LHCN-M2 (cell line): ENCODE measurements at regions not wholly inside any gene's neighbourhood (a gene's known extent, or its start where the extent isn't known, plus 50 kb on each side); places are given as distances from the start of the nearest gene placed in this dataset.
"Not testable (repeated sequence)": the region's sequence is repeated elsewhere in the genome, so short reads cannot be mapped to it uniquely, and the experiment has no call there.

Experiments used
- DNase-seq: peaks from one replicate; pipeline ENCODE4 v3.0.0-alpha.2; 2012; ENCODE audit warnings: low read depth

DNA sequence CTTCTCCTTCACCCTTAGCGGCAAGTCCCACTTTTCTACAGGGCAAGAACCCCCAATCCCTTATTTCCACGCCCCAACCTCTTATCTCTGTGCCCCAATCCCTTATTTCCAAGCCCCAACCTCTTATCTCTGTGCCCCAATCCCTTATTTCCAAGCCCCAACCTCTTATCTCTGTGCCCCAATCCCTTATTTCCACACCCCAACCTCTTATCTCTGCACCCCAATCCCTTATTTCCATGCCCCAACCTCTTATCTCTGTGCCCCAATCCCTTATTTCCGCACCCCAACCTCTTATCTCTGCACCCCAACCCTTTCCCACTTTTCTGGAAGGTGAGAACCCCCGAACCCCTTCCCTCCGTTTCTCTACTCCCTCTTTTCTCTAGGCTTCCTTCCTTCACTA lies 116.1 kb upstream of the GJE1 start:
- not testable (repeated sequence) for DNase-seq

DNA sequence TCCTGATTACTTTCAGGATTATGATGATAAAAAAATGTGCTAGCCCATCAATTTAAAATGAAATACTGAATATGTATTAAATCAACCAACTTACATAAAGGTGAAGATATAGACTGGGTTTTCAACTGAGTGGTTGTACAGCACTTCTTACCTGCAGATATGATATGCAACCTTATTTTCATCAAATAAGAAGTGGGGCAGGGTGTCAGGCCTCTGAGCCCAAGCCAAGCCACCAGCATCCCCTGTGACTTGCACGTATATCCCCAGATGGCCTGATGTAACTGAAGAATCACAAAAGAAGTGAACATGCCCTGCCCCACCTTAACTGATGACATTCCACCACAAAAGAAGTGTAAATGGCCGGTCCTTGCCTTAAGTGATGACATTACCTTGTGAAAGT lies 117.3 kb upstream of the GJE1 start:
- DNase-seq, result not testable (repeated sequence)

DNA sequence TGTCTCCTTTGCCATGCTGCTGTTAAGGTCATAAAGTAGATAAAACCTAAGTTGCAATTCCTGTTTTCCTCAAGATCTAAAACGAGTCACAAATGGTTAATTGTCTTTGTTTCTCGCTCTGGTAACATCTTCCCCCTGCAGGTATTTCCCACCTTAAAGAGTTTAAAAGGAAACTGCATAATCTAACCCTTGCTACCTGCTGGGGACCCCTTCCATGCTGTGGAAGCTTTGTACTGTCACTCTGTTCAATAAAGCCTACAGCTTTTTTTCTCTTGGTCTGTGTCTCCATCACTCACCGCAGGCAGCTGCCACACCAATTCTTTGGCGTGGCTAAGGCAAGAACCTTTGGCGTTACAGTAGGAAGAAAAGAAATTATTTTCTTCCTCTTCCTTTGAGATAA lies 117.7 kb upstream of the GJE1 start:
- DNase-seq, result peak; percentile 51

DNA sequence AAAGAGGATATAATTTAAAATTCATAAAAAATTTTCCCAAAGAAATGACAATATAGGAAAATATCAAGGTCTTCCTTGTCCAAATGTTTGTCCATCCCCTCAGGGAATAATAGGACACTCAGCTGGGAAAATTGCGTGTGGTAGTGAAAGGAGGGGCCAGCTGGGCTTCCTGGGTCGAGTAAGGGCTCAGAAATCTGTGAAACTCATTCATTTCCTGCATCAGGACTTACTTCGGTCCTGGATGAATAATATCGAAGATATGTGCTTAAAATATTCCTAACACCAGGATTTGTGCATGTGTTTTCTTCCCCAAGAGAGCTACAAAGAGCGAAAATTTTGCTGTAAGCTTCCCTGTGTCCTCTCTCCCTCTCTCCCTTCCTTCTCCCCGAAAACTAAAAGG lies 118.2 kb upstream of the GJE1 start:
- DNase-seq, result peak; percentile 97

DNA sequence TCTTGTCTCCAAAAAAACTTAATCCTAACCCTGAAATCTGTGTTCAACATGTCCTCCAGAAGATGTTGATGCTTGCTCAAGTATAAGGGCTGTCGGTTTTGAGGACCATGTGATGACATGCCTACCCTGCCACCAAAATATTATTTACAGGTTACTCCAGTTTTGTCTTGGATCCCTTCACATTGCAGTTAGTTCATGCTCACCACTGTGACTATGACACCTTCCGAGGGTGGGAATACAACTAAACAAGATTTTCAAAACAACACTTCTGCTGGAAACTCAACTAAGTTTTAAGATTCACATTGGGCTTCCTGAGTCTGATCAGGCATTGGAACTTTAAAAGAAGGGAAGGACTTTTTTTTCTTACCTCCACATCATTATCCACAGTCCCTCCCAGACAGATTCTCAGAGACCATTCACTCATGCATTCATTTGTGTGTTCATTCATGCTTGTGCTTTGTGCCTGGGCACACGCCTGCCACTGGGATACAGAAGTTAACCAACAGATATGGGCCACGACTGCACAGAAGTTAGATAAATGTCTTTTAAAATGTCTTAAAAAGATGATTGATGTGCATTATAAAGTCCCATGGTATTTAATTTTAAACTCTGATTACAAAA lies 118.7 kb upstream of the GJE1 start:
- DNase-seq, result peak; percentile 32

DNA sequence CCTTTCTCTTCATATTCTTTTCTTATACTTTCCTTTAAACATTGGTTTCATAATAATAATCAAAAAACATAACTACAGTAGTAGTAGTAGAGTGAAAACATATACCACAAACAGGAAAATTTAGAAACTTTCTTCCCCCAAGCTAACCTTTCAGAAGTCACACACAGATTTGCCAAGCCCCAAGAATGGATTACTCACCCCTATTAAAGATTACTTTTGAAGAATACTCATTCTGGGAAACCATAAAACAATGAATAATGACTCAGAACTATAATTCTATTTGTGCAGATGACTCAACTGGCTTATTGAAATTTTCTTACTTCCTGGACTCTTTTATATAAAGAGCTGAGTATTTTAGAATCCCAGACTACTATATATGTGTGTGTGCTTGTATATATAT lies 119.4 kb upstream of the GJE1 start:
- DNase-seq, result peak; percentile 95

DNA sequence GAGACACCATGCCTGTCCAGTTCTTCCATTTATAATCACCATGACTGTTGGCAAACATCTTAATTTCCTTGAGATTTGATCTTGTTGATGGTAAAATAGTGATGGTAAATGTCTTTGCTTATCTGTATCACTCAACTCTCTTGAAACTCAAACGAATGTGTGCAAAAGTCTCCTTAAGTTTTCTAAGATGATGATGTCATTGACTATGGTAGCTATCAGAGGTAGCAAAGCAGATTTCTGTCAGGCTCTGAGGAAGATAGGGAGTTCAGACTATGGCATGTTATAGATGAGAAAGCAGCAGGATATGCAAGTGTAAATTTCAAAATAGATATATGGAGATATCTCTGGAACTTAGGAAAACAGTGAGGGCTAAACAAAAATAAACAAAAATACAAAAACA lies 121.0 kb upstream of the GJE1 start:
- DNase-seq, result no peak

DNA sequence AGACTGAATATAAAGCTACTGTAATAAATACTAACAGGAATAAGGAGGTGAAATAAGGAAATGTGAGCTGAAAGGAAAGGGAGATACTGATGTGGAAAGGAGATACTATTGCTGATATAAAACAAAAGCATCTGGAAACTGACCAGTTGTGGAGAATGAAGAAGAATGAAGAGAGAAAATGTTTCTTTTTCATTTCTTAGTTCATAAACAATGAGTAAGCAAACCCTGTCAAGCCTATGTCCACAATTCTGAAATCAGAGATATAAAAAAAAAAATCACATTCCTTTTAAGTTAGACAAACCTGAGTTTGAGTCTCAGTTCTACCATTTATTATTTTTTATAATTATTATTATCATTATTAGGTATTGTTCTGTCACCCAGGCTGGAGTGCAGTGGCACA lies 121.6 kb upstream of the GJE1 start:
- no peak for DNase-seq

DNA sequence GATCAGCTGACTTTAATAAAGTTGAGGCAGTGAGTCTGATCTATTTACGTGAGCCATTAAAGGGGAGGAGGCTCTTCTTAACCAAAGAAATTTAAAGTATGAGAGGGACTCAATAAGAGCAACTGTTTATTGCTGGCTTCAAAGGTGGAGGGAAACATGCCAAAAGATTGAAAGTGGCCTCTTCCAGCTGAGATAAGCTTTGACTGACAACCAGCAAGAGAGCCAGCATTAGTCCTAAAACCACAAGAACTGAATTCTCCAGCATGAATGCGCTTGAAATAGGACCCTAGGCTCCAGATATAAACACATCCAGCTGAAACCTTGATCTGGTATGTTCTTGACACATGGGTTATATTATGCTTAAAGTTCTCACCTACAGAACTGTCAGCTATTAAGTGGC lies 123.1 kb upstream of the GJE1 start:
- DNase-seq, result peak; percentile 79

DNA sequence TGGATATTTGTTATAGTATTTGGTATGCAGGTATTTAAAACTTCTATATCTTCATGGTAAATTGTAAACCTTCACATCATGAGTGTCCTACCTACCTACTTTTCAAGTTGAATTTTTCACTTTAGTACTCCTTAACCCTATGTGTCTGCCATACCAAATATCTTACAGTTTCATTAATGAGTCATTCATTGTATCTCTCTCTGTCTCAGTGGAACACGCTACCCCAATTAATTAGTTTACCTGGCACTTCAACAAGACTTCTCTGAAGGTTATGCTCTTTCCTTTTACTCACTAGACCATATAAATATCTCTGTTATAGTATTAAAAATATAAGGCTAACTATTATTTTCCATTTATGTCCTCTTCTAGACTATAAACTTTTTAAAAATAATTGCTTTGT lies 123.9 kb upstream of the GJE1 start:
- DNase-seq, result no peak

DNA sequence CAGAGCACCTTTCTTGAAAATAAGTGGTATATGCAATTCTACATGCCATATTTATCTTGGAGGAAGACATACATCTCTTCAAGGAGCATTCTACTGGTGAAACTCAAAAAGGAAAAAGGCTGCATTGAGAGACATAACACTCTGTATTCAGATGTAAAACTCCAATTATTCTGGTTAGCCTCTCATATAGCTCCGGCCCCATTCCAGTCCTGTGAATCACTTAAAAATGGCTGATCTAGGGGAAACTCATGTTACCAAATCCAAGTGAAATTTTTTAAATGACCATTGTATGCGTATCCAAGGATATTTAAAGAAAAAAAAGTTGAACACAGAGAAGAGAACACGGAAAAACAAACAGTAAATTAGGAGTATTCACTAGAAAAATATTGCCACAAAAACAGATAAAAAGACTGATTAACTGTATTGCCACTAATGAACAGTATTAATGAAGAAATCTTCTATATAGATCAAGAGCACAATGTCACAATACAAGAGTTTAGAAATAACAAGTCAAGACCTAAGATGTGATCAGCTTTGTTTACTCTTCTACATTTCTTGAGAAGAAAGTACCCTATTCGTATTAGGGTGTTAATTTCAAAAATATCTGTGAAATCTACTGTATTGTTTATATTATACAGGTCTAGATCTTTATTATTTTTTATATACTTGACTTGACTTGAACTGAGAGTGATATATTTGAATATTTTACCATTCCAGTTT lies 124.5 kb upstream of the GJE1 start:
- no peak for DNase-seq

DNA sequence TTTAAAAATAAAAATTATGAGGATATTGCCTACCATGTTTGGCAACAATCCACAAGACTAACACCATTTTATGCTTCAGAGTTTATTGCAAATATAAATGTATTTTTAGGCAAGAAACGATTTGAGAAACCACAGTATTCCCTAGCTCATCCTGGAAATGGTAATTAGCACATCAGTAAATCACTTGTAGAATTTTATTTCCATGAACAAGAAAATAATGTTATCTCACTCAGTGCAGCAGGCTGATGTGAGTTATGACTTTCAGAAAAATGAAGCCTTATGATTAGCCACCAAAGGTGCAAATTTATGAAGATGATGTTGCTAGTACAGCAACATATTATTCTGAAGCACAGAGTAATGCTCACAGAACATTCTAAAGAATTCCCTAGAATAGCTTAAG lies 127.7 kb upstream of the GJE1 start:
- no peak for DNase-seq

DNA sequence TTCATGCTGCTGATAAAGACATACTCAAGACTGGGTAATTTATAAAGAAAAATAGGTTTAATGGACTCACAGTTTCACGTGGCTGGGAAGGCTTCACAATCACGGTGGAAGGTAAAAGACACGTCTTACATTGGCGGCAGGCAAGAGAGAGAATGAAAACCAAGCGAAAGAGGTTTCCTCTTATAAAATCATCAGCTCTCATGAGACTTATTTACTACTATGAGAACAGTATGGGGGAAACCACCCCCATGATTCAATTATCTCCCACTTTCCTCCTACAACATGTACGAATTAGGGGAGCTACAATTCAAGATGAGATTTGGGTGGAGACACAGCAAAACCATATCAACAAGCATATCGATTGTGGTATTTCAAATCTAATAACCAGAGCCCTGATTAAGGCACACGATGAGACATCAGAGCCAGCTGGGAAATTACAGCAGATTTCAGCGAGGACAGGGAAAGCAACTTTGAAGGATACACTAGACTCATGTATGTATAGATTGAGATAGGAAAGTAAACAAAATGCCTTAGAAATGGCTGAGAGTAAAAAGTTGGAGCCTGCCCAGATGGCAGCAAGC lies 129.8 kb upstream of the GJE1 start:
- no peak for DNase-seq

DNA sequence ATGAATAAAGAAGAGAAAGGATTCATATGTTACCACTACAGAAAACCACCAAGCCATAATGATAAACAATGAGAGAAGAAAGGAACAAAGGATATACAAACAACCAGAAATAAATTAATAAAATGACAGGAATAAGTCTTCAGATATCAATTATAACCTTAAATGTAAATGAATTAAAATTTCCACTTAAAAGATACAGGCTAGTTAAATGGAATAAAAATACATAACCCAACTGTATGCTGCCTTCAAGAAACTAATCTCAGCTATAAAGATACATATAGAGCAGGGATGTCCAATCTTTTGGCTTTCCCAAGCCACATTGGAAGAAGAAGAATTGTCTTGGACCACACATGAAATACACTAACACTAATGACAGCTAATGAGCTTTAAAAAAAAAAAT lies 135.9 kb upstream of the GJE1 start:
- no peak for DNase-seq

DNA sequence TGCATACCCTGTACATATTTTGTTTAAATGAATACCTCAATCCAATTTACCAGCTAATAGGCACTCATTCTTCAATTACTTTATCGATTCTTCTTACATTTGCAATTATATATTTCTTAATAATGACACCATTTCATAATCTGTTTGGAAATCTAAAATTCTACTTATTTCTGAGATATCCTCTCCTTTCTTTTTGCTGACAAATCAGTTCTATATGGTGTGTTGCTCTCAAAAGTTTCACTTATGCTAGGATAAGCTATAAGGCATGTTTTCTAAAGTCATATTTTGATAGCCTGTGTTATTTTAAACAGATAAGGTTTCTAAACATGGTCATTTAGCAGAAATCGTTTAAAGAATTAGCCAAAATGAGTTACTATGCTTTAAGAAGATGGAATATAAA lies 140.6 kb upstream of the GJE1 start:
- DNase-seq, result no peak

DNA sequence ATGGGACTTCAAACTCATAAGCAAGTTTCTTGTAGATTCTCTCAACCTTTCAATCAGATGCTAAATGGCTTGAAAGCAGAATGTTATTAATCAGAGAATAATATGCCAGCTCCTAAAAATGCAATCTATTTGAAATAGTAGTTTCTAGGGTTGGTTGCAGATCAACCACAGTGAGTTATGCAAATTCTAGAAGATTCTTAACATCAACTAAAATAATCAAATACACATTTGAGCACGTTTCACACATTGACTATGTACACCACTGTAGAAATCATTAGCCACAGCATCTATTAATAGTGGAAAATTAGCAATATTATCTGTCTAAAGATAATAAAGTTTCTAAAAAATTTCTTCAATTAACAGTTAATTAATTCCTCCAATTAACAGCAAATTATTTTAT lies 141.9 kb upstream of the GJE1 start:
- DNase-seq, result no peak

DNA sequence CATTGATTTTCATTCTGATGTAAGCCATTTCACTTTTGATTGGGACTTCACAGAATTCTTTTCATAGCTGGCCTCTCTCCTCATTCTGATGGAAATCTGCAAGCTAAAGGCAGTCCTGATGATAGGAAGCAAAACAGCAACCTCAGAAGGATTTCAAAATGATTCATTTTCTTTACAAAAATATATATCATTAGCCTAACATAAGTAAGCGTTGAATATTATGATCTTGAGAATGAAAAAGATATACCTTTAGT lies 143.1 kb upstream of the GJE1 start:
- DNase-seq, result no peak

DNA sequence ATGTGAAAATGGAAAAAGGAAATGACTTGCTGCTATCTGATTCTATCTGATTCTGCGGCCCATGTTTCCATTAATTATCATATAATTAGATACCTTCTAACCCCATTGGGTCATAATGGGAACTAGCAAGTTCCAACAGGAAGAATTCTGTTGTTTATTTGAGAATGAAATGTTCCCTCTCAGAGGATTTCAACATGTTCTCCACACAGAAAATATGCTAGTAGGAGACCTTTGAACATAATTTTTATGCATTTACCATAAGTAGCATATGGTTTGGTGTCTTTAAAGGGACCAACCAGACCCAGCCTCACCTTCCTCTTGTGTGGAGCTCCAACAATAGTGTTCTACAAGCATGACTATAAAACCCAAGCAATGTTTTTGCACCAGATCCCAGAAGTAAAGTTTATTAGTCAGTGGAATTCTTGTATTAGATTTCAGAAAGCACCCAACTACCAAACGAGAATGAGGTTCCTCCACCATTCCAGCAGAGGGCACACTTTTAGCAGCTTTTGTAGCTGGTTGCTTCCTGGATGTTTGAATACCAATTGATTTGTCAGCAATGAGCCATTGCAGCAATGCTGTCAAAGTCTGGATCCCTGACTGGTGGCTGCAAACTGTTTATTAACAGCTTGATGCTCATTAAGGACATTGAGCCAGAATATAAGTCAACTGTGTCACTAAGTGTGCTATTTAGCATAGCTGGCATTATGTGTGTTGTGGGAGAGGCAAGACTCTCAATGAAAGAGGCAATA lies 143.6 kb upstream of the GJE1 start:
- peak; percentile 82 for DNase-seq

DNA sequence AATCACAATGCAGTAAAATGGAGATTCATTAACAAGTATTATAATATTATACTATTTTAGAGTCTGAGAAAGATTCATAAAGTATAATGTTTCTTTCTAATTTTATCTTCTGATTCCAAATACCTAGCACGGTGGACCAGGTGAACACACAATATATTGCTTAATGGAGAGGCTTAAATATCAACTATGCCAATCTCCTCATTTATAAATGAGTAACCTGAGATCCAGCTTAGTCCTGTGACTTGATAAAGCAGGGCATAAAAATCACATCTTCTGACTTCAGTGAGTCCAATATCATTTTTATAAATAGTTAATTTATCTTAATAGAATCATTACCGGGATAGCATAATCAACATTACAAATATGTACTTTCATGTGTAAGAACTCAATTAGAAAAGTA lies 144.4 kb upstream of the GJE1 start:
- DNase-seq, result no peak

DNA sequence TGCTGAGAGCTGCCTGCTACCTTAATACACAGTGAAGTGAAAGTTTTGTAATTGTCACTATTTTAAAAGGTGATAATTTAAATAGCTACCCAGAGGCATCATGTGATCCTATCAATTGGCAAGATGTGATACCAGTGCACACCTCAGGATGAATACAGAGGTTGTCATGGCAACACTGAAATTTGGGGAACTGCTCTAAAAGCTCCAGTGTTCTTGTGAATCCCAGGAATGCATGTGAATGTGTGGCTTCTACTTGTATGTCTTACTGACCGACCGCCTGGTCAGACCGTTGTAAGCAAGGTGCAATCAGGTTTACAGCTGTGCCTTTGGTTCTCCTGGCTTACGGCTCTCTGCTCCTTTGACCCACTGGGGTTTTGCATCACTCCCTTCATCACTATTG lies 146.3 kb upstream of the GJE1 start:
- no peak for DNase-seq

DNA sequence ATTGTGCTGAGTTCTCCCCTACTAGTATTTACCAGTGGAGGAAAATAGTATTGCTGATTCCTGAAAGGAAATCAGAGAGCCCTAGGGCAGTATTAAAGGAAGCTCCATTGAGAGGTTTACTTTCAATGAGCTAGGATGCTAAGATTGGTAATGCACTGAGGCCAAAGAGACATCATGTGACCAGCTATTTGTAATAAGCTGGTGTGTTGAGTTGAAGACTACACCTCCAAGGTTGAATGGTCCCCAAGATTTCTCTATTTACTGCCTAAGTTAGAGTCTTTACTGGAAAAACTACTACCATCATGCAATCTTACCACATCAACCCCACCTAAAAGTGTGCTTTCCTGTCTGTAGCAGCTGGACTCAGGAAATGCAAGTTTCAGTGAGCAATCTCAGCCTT lies 151.5 kb upstream of the GJE1 start:
- no peak for DNase-seq

DNA sequence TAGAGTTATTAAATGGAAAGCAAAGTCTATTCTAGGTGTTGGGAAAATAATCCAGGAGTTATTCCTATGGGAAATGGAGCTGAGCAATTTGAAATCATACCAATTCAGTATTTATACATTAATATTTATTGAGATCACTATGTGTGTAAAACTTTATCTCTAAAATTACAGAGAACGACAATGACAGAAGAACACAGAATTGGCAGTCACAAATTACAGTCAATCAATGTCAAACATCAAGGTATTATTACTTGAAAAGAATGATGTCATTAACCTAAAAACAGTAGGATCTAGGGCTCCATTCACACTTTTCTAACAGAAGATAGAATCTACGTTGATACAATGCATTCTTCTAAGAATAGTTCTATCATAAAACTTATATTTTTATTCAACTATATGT lies 154.9 kb upstream of the GJE1 start:
- no peak for DNase-seq

DNA sequence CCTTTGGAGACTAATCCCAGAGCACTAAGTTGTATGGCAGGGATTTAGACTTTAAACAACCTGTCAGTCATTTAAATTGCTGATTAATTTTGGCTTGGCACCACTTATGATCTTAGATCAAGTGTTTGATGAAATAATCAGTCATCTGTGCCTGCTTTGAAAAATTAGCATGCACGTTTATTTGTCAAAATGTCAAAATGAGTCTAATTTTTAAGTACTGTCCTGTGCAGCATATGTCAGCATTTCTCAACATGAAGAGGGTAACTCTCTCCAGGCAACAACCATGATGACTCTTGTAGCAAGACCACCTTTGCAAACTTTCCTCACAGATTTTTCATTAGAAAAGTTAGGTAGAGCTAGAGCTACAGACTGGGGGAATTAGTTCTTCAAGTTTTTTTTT lies 155.7 kb upstream of the GJE1 start:
- DNase-seq, result no peak
